Astrocyte (in vitro differentiated cells and primary cell): ENCODE measurements at regions not wholly inside any gene's neighbourhood (a gene's known extent, or its start where the extent isn't known, plus 50 kb on each side); places are given as distances from the start of the nearest gene placed in this dataset.

Source experiments
- CTCF ChIP-seq: IDR thresholded peaks from 2 replicates; pipeline ENCODE4 v1.5.1; 2011; ENCODE audit warnings: low read depth, mild to moderate bottlenecking, inconsistent platforms, low read length, moderate library complexity; ENCODE audit not compliant: insufficient read depth
- EZH2 ChIP-seq: IDR thresholded peaks from 2 replicates; pipeline ENCODE4 v1.6.1; 2012; ENCODE audit warnings: mild to moderate bottlenecking, low read length, inconsistent platforms; ENCODE audit not compliant: insufficient read depth

GRCh38 chr1:184225283-184226099 is 161.3 kb upstream of the C1orf21 start:
- TF ChIP-seq CTCF: no peak
- no peak for TF ChIP-seq EZH2
